ENCODE measurements at regions not wholly inside any gene's neighbourhood (a gene's known extent, or its start where the extent isn't known, plus 50 kb on each side); places are given as distances from the start of the nearest gene placed in this dataset.

DNA sequence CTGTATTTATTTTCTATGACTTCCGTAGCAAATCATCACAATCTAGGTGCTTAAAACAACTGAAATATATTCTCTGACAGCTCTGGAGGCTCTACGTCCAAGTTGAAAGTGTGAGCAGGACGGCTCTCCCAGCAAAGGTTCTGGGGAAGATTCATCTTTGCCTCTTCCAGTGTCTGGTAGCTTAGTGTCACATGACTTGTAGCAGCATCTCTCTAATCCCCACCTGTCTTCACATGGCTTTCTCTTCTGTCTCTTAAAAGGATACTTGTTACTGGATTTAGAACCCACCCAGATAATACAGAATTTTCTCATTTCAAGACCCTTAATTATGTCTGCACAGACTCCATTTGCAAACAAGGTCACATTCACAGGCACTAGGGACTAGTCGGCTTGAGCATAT is 687.7 kb upstream of the RBFOX1 start:
- H3K4me3 ChIP-seq (ENCODE audit: low read depth, low read length), result no peak overlapping the region
- TF ChIP-seq CTCF (IDR thresholded peaks at IDR 0.05; ENCODE audit: low read depth, low read length), result no peak
- no peaks in the 10 kb centered on the region for H3K27me3 ChIP-seq (ENCODE audit: control insufficient read depth, insufficient read depth, low read length)
- ChIA-PET CTCF (interaction anchor here (0.5 kb wide), 1 partner anchor 94 kb away, joined by 3 read pairs; no protein-coding TSS in a partner anchor), POLR2A (no interaction called here)
- no peak for DNase-seq (ENCODE audit: low read depth, low spot score)
- peaks cover 5% of the 10 kb centered on the region for H3K9me3 ChIP-seq (ENCODE audit: control insufficient read depth, insufficient read depth, low read length)
- H3K27ac ChIP-seq (ENCODE audit: low read depth, low read length), result no peak overlapping the region

- peak; percentile 1 for DNase-seq (ENCODE audit: low read depth, low spot score)
- H3K27ac ChIP-seq (ENCODE audit: low read depth, low read length), result no peak overlapping the region
- ChIA-PET CTCF (interaction anchor here (0.6 to 2.4 kb wide), 10 partner anchors 11 to 1409 kb away, joined by 3 to 14 read pairs (median 4); no protein-coding TSS in a partner anchor), POLR2A (interaction anchor here (0.6 kb wide), 1 partner anchor 1786 kb away, joined by 4 read pairs; no protein-coding TSS in a partner anchor)
- H3K4me3 ChIP-seq (ENCODE audit: low read depth, low read length), result no peak overlapping the region
- H3K9me3 ChIP-seq (ENCODE audit: control insufficient read depth, insufficient read depth, low read length), result peaks cover 1% of the 10 kb centered on the region
- H3K27me3 ChIP-seq (ENCODE audit: control insufficient read depth, insufficient read depth, low read length), result no peaks in the 10 kb centered on the region
- TF ChIP-seq CTCF (IDR thresholded peaks at IDR 0.05; ENCODE audit: low read depth, low read length), result peak; percentile 80
Measured at GRCh38 chr16:6643080-6643686, 689.5 kb upstream of the RBFOX1 start.

- TF ChIP-seq CTCF (IDR thresholded peaks at IDR 0.05; ENCODE audit: low read depth, low read length), result no peak
- ChIA-PET CTCF (interaction anchor here (0.6 to 2.4 kb wide), 8 partner anchors 12 to 1497 kb away, joined by 3 to 14 read pairs (median 3); no protein-coding TSS in a partner anchor), POLR2A (no interaction called here)
- Histone ChIP-seq H3K4me3 (ENCODE audit: low read depth, low read length) (no peak overlapping the region), H3K27ac (ENCODE audit: low read depth, low read length) (no peak overlapping the region), H3K27me3 (ENCODE audit: control insufficient read depth, insufficient read depth, low read length) (no peaks in the 10 kb centered on the region), H3K9me3 (ENCODE audit: control insufficient read depth, insufficient read depth, low read length) (no peaks in the 10 kb centered on the region; the same call in 1 of the 2 replicates)
- DNase-seq (ENCODE audit: low read depth, low spot score), result no peak
Measured at GRCh38 chr16:6642271-6642670, 690.4 kb upstream of the RBFOX1 start.

- ChIA-PET POLR2A (no interaction called here), CTCF (interaction anchor here (1.5 kb wide), 1 partner anchor 13 kb away, joined by 3 read pairs; no protein-coding TSS in a partner anchor)
- no peak overlapping the region for H3K27ac ChIP-seq (ENCODE audit: low read depth, low read length)
- H3K4me3 ChIP-seq (ENCODE audit: low read depth, low read length), result no peak overlapping the region
- TF ChIP-seq CTCF (IDR thresholded peaks at IDR 0.05; ENCODE audit: low read depth, low read length), result no peak
- H3K27me3 ChIP-seq (ENCODE audit: control insufficient read depth, insufficient read depth, low read length), result no peaks in the 10 kb centered on the region
- no peaks in the 10 kb centered on the region; the same call in 1 of the 2 replicates for H3K9me3 ChIP-seq (ENCODE audit: control insufficient read depth, insufficient read depth, low read length)
- DNase-seq (ENCODE audit: low read depth, low spot score), result no peak
Measured at GRCh38 chr16:6641091-6641490, 691.6 kb upstream of the RBFOX1 start.

- no peak for DNase-seq (ENCODE audit: low read depth, low spot score)
- ChIA-PET CTCF (no interaction called here), POLR2A (no interaction called here)
- Histone ChIP-seq H3K9me3 (ENCODE audit: control insufficient read depth, insufficient read depth, low read length) (peaks cover 13% of the 10 kb centered on the region), H3K27ac (ENCODE audit: low read depth, low read length) (no peak overlapping the region), H3K4me3 (ENCODE audit: low read depth, low read length) (no peak overlapping the region), H3K27me3 (ENCODE audit: control insufficient read depth, insufficient read depth, low read length) (no peaks in the 10 kb centered on the region)
- TF ChIP-seq CTCF (IDR thresholded peaks at IDR 0.05; ENCODE audit: low read depth, low read length), result no peak
Measured at GRCh38 chr16:6636457-6636856, 696.2 kb upstream of the RBFOX1 start.
